ENCODE measurements at regions not wholly inside any gene's neighbourhood (a gene's known extent, or its start where the extent isn't known, plus 50 kb on each side); places are given as distances from the start of the nearest gene placed in this dataset.

GRCh38 chr7:67690700-67691099 lies 694.1 kb downstream of the TYW1 start:
- no peak for DNase-seq (ENCODE audit: low read depth)

GRCh38 chr7:67692425-67692824 lies 695.8 kb downstream of the TYW1 start:
- no peak for DNase-seq (ENCODE audit: low read depth)

GRCh38 chr7:67696124-67696523 lies 699.5 kb downstream of the TYW1 start:
- DNase-seq (ENCODE audit: low read depth) = no peak

GRCh38 chr7:67696878-67697277 lies 700.2 kb downstream of the TYW1 start:
- no peak for DNase-seq (ENCODE audit: low read depth)

GRCh38 chr7:67698354-67698753 lies 701.7 kb downstream of the TYW1 start:
- DNase-seq (ENCODE audit: low read depth) = no peak

GRCh38 chr7:67705850-67706249 lies 709.2 kb downstream of the TYW1 start:
- no peak for DNase-seq (ENCODE audit: low read depth)

- no peak for DNase-seq (ENCODE audit: low read depth)
These were observed 715.1 kb downstream of the TYW1 start for GRCh38 chr7:67711706-67712105.

- DNase-seq (ENCODE audit: low read depth) = no peak
These were observed 716.9 kb downstream of the TYW1 start for GRCh38 chr7:67713451-67714056.

GRCh38 chr7:67716729-67717128 lies 720.1 kb downstream of the TYW1 start:
- no peak for DNase-seq (ENCODE audit: low read depth)

GRCh38 chr7:67723591-67723990 lies 727.0 kb downstream of the TYW1 start:
- DNase-seq (ENCODE audit: low read depth) = no peak

GRCh38 chr7:67724435-67724834 lies 727.8 kb downstream of the TYW1 start:
- DNase-seq (ENCODE audit: low read depth) = no peak

GRCh38 chr7:67724955-67725354 lies 728.3 kb downstream of the TYW1 start:
- DNase-seq (ENCODE audit: low read depth) = no peak

- DNase-seq (ENCODE audit: low read depth) = no peak
These were observed 728.8 kb downstream of the TYW1 start for GRCh38 chr7:67725423-67725822.

GRCh38 chr7:67729771-67730170 lies 733.1 kb downstream of the TYW1 start:
- no peak for DNase-seq (ENCODE audit: low read depth)

- no peak for DNase-seq (ENCODE audit: low read depth)
These were observed 735.1 kb downstream of the TYW1 start for GRCh38 chr7:67731704-67732103.

- no peak for DNase-seq (ENCODE audit: low read depth)
These were observed 736.3 kb downstream of the TYW1 start for GRCh38 chr7:67732898-67733297.

GRCh38 chr7:67738145-67738544 lies 741.5 kb downstream of the TYW1 start:
- no peak for DNase-seq (ENCODE audit: low read depth)

GRCh38 chr7:67738958-67739357 lies 742.3 kb downstream of the TYW1 start:
- no peak for DNase-seq (ENCODE audit: low read depth)

- no peak for DNase-seq (ENCODE audit: low read depth)
These were observed 746.9 kb downstream of the TYW1 start for GRCh38 chr7:67743501-67743900.

- no peak for DNase-seq (ENCODE audit: low read depth)
These were observed 755.6 kb downstream of the TYW1 start for GRCh38 chr7:67752227-67752626.

- DNase-seq (ENCODE audit: low read depth) = no peak
These were observed 757.3 kb downstream of the TYW1 start for GRCh38 chr7:67753891-67754290.

GRCh38 chr7:67754651-67755050 lies 758.0 kb downstream of the TYW1 start:
- DNase-seq (ENCODE audit: low read depth) = no peak

- no peak for DNase-seq (ENCODE audit: low read depth)
These were observed 761.9 kb downstream of the TYW1 start for GRCh38 chr7:67758551-67758950.

- DNase-seq (ENCODE audit: low read depth) = no peak
These were observed 764.3 kb downstream of the TYW1 start for GRCh38 chr7:67760971-67761370.

GRCh38 chr7:67762516-67762915 lies 765.9 kb downstream of the TYW1 start:
- DNase-seq (ENCODE audit: low read depth) = no peak

All from stimulated activated CD8-positive, alpha-beta memory T cell treated with anti-CD3 and anti-CD28 coated beads, Interleukin-15, amount 100 ng/mL, for 1 hour (primary cell).